ENCODE measurements at regions not wholly inside any gene's neighbourhood (a gene's known extent, or its start where the extent isn't known, plus 50 kb on each side); places are given as distances from the start of the nearest gene placed in this dataset.

DNA sequence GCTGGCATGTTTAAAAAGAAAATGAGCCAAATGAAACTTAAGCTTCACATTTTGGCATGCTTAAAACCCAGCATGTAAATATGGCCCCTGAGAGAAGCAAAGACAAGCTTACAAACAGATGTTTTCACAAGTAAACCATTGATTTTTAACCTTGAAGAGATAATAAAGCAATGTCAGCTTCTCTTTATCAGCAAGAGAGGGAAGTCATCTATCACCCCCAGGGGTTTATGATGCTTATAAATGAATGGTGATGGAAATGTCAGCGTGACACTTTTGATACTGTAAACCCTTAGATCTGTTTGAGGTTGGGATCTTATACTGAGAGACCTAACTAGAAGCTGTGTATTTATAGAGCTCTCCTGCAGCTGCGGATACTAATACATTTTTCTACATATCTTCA is 471.3 kb downstream of the PLA2G4A start:
- no peaks in the 10 kb centered on the region for H3K9me3 ChIP-seq (ENCODE audit: low read length)
- no peaks in the 10 kb centered on the region for H4K20me1 ChIP-seq (ENCODE audit: insufficient read depth, low read length)
- no peaks in the 10 kb centered on the region for H3K36me3 ChIP-seq (ENCODE audit: insufficient read depth, low read length)
- no peak overlapping the region for H2AFZ ChIP-seq (ENCODE audit: low read length)
- DNase-seq (ENCODE audit: low spot score), result no peak
- intact Hi-C loops (cut with micrococcal nuclease; ENCODE audit: unreplicated experiment), result no loop called here
- no peaks in the 10 kb centered on the region for H3K4me1 ChIP-seq (ENCODE audit: insufficient read depth, low read length, poor library complexity, severe bottlenecking)
- no peaks in the 10 kb centered on the region for H3K79me2 ChIP-seq (ENCODE audit: insufficient read depth, low read depth, low read length)
- no TSS peak for BruUV-seq (replicated peaks)
- POLR2A ChIA-PET, result no interaction called here
- H3K9me2 ChIP-seq (ENCODE audit: insufficient read depth, low read length), result no peaks in the 10 kb centered on the region
- CTCF ChIA-PET (ENCODE audit: unreplicated experiment), result no interaction called here
- no peak overlapping the region for H3K27ac ChIP-seq (ENCODE audit: low read depth, low read length, poor library complexity, severe bottlenecking)
- H3K4me3 ChIP-seq (ENCODE audit: low read depth, low read length, poor library complexity, severe bottlenecking), result no peak overlapping the region
- H3K4me2 ChIP-seq (ENCODE audit: low read length), result no peak overlapping the region
- TF ChIP-seq EZH2phosphoT487 (IDR thresholded peaks at IDR 0.05; ENCODE audit: borderline replicate concordance, low read depth, low read length), result no peak

DNA sequence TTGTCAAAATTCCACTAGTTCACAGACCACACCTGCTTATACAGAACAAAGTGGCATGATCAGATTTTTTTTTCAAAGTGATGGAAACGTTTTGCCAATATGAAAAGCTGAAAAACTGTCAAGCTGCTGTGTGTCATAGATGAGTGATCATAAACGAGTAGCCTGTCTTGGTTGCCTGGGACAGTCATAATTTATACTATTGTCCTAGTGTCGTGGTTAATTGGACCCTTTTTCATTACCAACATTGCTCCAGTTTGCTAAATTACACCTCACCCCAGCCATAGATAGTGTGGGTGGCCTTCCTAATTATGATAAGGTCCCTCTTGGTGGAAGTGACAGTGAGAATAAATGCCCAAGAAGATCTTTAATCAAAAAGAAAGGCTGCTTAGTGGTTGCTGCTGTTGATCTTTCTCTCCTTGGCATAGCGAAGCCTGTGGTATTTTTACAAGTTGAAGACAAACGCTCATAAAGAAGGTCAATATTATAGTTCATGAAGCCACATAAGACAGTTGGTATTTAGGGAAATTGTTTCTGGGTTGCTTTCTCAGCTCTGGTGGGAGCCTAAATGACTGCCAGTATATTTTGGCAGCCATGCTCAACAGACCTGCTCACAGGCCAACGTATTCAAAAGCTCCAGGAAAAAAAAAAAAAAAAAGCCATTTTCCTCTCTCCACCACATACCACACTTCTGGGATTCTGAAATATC is 478.1 kb downstream of the PLA2G4A start:
- ChIA-PET CTCF (ENCODE audit: unreplicated experiment) (no interaction called here), POLR2A (no interaction called here)
- H3K9me3 ChIP-seq (ENCODE audit: low read length), result no peaks in the 10 kb centered on the region
- TF ChIP-seq, protein P1, sequence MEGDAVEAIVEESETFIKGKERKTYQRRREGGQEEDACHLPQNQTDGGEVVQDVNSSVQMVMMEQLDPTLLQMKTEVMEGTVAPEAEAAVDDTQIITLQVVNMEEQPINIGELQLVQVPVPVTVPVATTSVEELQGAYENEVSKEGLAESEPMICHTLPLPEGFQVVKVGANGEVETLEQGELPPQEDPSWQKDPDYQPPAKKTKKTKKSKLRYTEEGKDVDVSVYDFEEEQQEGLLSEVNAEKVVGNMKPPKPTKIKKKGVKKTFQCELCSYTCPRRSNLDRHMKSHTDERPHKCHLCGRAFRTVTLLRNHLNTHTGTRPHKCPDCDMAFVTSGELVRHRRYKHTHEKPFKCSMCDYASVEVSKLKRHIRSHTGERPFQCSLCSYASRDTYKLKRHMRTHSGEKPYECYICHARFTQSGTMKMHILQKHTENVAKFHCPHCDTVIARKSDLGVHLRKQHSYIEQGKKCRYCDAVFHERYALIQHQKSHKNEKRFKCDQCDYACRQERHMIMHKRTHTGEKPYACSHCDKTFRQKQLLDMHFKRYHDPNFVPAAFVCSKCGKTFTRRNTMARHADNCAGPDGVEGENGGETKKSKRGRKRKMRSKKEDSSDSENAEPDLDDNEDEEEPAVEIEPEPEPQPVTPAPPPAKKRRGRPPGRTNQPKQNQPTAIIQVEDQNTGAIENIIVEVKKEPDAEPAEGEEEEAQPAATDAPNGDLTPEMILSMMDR (conservative IDR thresholded peaks at IDR 0.05; ENCODE audit: low read length), result no peak
- no peak for TF ChIP-seq EZH2phosphoT487 (IDR thresholded peaks at IDR 0.05; ENCODE audit: borderline replicate concordance, low read depth, low read length)
- no peaks in the 10 kb centered on the region for H3K4me1 ChIP-seq (ENCODE audit: insufficient read depth, low read length, poor library complexity, severe bottlenecking)
- no peaks in the 10 kb centered on the region for H3K79me2 ChIP-seq (ENCODE audit: insufficient read depth, low read depth, low read length)
- H3K4me2 ChIP-seq (ENCODE audit: low read length), result no peak overlapping the region
- H3K4me3 ChIP-seq (ENCODE audit: low read depth, low read length, poor library complexity, severe bottlenecking), result no peak overlapping the region
- intact Hi-C loops (cut with micrococcal nuclease; ENCODE audit: unreplicated experiment), result no loop called here
- H3K9me2 ChIP-seq (ENCODE audit: insufficient read depth, low read length), result no peaks in the 10 kb centered on the region
- DNase-seq (ENCODE audit: low spot score), result no peak
- no peak overlapping the region for H2AFZ ChIP-seq (ENCODE audit: low read length)
- no peaks in the 10 kb centered on the region for H3K36me3 ChIP-seq (ENCODE audit: insufficient read depth, low read length)
- no TSS peak for BruUV-seq (replicated peaks)
- H3K27ac ChIP-seq (ENCODE audit: low read depth, low read length, poor library complexity, severe bottlenecking), result no peak overlapping the region
- no peaks in the 10 kb centered on the region for H4K20me1 ChIP-seq (ENCODE audit: insufficient read depth, low read length)

DNA sequence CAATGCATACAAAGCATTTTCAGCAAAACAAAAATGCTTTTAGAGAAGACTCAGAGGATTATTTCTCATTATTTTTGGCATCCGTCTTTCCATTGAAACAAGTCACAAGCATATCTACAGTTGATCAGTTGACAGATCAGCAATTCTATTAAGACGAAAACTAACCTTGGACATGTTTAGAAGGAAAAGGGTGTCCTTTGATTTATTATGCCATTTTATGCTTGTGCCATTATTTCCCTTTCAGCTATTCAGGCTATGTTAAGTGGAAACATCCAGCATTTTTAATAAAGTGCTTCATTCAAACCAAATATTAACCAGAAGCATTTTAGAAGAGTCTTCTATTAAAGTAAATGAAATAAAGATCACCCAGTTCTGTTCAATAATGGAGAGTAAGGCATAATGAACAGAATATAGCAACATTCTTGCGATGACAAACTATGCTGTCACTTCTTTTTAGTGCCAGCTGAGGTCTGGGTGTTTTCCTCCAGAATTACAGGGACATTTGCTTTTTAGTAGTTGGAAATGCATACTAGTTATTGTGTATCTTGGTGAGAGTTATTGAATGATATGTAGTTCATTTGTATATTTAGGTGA is 481.4 kb downstream of the PLA2G4A start:
- BruUV-seq (replicated peaks), result no TSS peak
- H2AFZ ChIP-seq (ENCODE audit: low read length), result no peak overlapping the region
- no peaks in the 10 kb centered on the region for H3K79me2 ChIP-seq (ENCODE audit: insufficient read depth, low read depth, low read length)
- intact Hi-C loops (cut with micrococcal nuclease; ENCODE audit: unreplicated experiment), result no loop called here
- H3K36me3 ChIP-seq (ENCODE audit: insufficient read depth, low read length), result no peaks in the 10 kb centered on the region
- POLR2A ChIA-PET, result no interaction called here
- TF ChIP-seq EZH2phosphoT487 (IDR thresholded peaks at IDR 0.05; ENCODE audit: borderline replicate concordance, low read depth, low read length), result no peak
- TF ChIP-seq, protein P1 (conservative IDR thresholded peaks at IDR 0.05; ENCODE audit: low read length), result no peak
- H3K27ac ChIP-seq (ENCODE audit: low read depth, low read length, poor library complexity, severe bottlenecking), result no peak overlapping the region
- CTCF ChIA-PET (ENCODE audit: unreplicated experiment), result no interaction called here
- no peaks in the 10 kb centered on the region for H3K4me1 ChIP-seq (ENCODE audit: insufficient read depth, low read length, poor library complexity, severe bottlenecking)
- no peak for DNase-seq (ENCODE audit: low spot score)
- no peaks in the 10 kb centered on the region for H3K9me3 ChIP-seq (ENCODE audit: low read length)
- no peak overlapping the region for H3K4me3 ChIP-seq (ENCODE audit: low read depth, low read length, poor library complexity, severe bottlenecking)
- no peaks in the 10 kb centered on the region for H3K9me2 ChIP-seq (ENCODE audit: insufficient read depth, low read length)
- H4K20me1 ChIP-seq (ENCODE audit: insufficient read depth, low read length), result no peaks in the 10 kb centered on the region
- no peak overlapping the region for H3K4me2 ChIP-seq (ENCODE audit: low read length)

All from OCI-LY7 (cell line).